Psoas muscle (tissue), 7 donors: ENCODE measurements at regions not wholly inside any gene's neighbourhood (a gene's known extent, or its start where the extent isn't known, plus 50 kb on each side); places are given as distances from the start of the nearest gene placed in this dataset.

ENCODE experiments used
- ATAC-seq, 4 donors: fragments of 200-7000 bp; cut with Tn5 transposase; one replicate each; pipeline ENCODE4 v1.9.1; 2020; ENCODE audit warnings: moderate library complexity in 3 of 4, mild to moderate bottlenecking in 2 of 4
- DNase-seq, 2 donors: peaks; one replicate each; pipeline ENCODE4 v3.0.0-alpha.2; 2020
- H3K27ac ChIP-seq: fragments of 200-600 bp; one replicate; pipeline ENCODE4 v1.8.0; 2022
- H3K27me3 ChIP-seq, 3 donors: fragments of 200-600 bp in 1 of 3; one replicate each; pipeline versions ENCODE4 v1.6.1 to v1.8.0; 2013 to 2022; ENCODE audit warnings: low read length in 2 of 3, mild to moderate bottlenecking in 2 of 3, moderate library complexity in 1 of 3; ENCODE audit not compliant: insufficient read depth in 3 of 3
- H3K36me3 ChIP-seq, 2 donors: fragments of 200-600 bp in 1 of 2; one replicate each; pipeline versions ENCODE4 v1.6.1 to v1.8.0; 2013 to 2022; ENCODE audit warnings: low read depth in 1 of 2, mild to moderate bottlenecking in 1 of 2, moderate library complexity in 1 of 2; ENCODE audit not compliant: insufficient read depth in 1 of 2
- H3K4me1 ChIP-seq: fragments of 200-600 bp; one replicate; pipeline ENCODE4 v1.8.0; 2022
- H3K4me3 ChIP-seq: fragments of 200-600 bp; one replicate; pipeline ENCODE4 v1.8.0; 2022; ENCODE audit warnings: mild to moderate bottlenecking
- H3K9me3 ChIP-seq: fragments of 200-600 bp; one replicate; pipeline ENCODE4 v1.8.0; 2022
- CTCF ChIP-seq: fragments of 200-600 bp; IDR thresholded peaks from one replicate; pipeline ENCODE4 v1.8.0; 2022; ENCODE audit warnings: antibody characterized with exemption
- WGBS, 3 donors: extraction: QIAGEN DNeasy Blood & Tissue Kit; methylation state at CpG; one replicate each; pipeline versions ENCODE4 v1.1.6 to v1.1.7; 2013; 5-methylcytosine and 5-hydroxymethylcytosine counted together
- intact Hi-C, 2 donors: fragments of 100-400 bp; cut with DNase I; formaldehyde crosslinking; loops; one replicate each; pipeline versions ENCODE4 v1.11.0 to v1.14.2; 2022
- donor health status: healthy with polysubstance abuse.
- donor health status: DM: no; HTN: no; CAD: no; lungs with moderate emphysema.
- donor health status: Bipolar disorder and iron deficiency.
- donor health status: healthy.
- donor health status: DM: yes; HTN: yes; CAD: no.
- donor health status: DM: no; HTN: no; CAD: no.
- donor health status: DM: yes; HTN: yes; CAD: no.

- WGBS, 3 donors = 65 to 72% (median 71%) methylated on average over 6 of the region's 6 CpGs
- Histone ChIP-seq H3K27me3 (peaks cover 0 to 8% (median 6%) of the 10 kb centered on the region in 3 donors), H3K4me1 (no peaks in the 10 kb centered on the region), H3K9me3 (no peaks in the 10 kb centered on the region), H3K4me3 (no peak overlapping the region), H3K36me3 (no peaks in the 10 kb centered on the region), H3K27ac (no peak overlapping the region)
- intact Hi-C loops = no loop called here
- ATAC-seq (no peak), DNase-seq (no peak)
- TF ChIP-seq CTCF = no peak
Measured at GRCh38 chr21:36582271-36582670, 102.3 kb upstream of the CLDN14 start.

GRCh38 chr21:36583591-36583990 is 103.7 kb upstream of the CLDN14 start:
- no peak for DNase-seq

GRCh38 chr21:36584980-36585940 is 105.3 kb upstream of the CLDN14 start:
- Histone ChIP-seq H3K4me1 (no peaks in the 10 kb centered on the region), H3K4me3 (no peak overlapping the region), H3K36me3 (no peaks in the 10 kb centered on the region), H3K9me3 (no peaks in the 10 kb centered on the region), H3K27me3 (peaks cover 0 to 8% (median 4%) of the 10 kb centered on the region in 3 donors), H3K27ac (no peak overlapping the region)
- no peak for TF ChIP-seq CTCF
- 82 to 88% (median 88%) methylated on average over 6 of the region's 6 CpGs for WGBS, 3 donors
- DNase-seq (no peak), ATAC-seq (no peak)
- intact Hi-C loops = loop anchor here in 1 of 2 donors (5.0 kb wide), 2 partner anchors 163 to 848 kb away; no protein-coding TSS in a partner anchor

More at GRCh38 chr21:36583591-36583990, 103.7 kb upstream of the CLDN14 start:
- Histone ChIP-seq H3K36me3 (no peaks in the 10 kb centered on the region), H3K4me1 (no peaks in the 10 kb centered on the region), H3K4me3 (no peak overlapping the region), H3K27me3 (peaks cover 0 to 8% (median 4%) of the 10 kb centered on the region in 3 donors), H3K27ac (no peak overlapping the region), H3K9me3 (no peaks in the 10 kb centered on the region)
- TF ChIP-seq CTCF = no peak
- 53 to 69% (median 68%) methylated on average over 4 to 5 of the region's 5 CpGs for WGBS, 3 donors
- no peak for ATAC-seq
- intact Hi-C loops = no loop called here

GRCh38 chr21:36587388-36587787 is 107.5 kb upstream of the CLDN14 start:
- H3K4me3 ChIP-seq = no peak overlapping the region
- H3K9me3 ChIP-seq = no peaks in the 10 kb centered on the region
- no peaks in the 10 kb centered on the region for H3K36me3 ChIP-seq
- ATAC-seq = no peak
- intact Hi-C loops = loop anchor here in 1 of 2 donors (5.0 kb wide), 2 partner anchors 165 to 850 kb away; no protein-coding TSS in a partner anchor
- no peak overlapping the region for H3K27ac ChIP-seq
- no peaks in the 10 kb centered on the region for H3K4me1 ChIP-seq
- 81 to 84% (median 83%) methylated on average over 8 of the region's 8 CpGs for WGBS, 3 donors
- peaks cover 0 to 3% (median 0%) of the 10 kb centered on the region in 3 donors for H3K27me3 ChIP-seq
- DNase-seq = no peak
- no peak for TF ChIP-seq CTCF
